Mucosa of descending colon (tissue), 3 donors: ENCODE measurements at regions not wholly inside any gene's neighbourhood (a gene's known extent, or its start where the extent isn't known, plus 50 kb on each side); places are given as distances from the start of the nearest gene placed in this dataset.
"Not testable (repeated sequence)": the region's sequence is repeated elsewhere in the genome, so short reads cannot be mapped to it uniquely, and the experiment has no call there.

Source experiments
- ATAC-seq: fragments of 200-7000 bp; cut with Tn5 transposase; one replicate; pipeline ENCODE4 v1.9.1; 2020; ENCODE audit warnings: mild to moderate bottlenecking, moderate library complexity
- DNase-seq, 3 donors: peaks; one replicate each; pipeline ENCODE4 v3.0.0-alpha.2; 2020
- H3K36me3 ChIP-seq: fragments of 200-600 bp; one replicate; pipeline ENCODE4 v1.8.0; 2021; ENCODE audit warnings: low read depth, mild to moderate bottlenecking
- H3K4me1 ChIP-seq: fragments of 200-600 bp; one replicate; pipeline ENCODE4 v1.8.0; 2021; ENCODE audit warnings: low read depth, mild to moderate bottlenecking
- H3K4me3 ChIP-seq: fragments of 200-600 bp; one replicate; pipeline ENCODE4 v1.8.0; 2021; ENCODE audit warnings: mild to moderate bottlenecking
- H3K9me3 ChIP-seq: fragments of 200-600 bp; one replicate; pipeline ENCODE4 v1.8.0; 2021; ENCODE audit warnings: mild to moderate bottlenecking
- CTCF ChIP-seq: fragments of 200-600 bp; IDR thresholded peaks from one replicate; pipeline ENCODE4 v1.8.0; 2022; ENCODE audit warnings: antibody characterized with exemption, mild to moderate bottlenecking
- intact Hi-C, 2 donors: fragments of 100-400 bp; cut with DNase I in 1 of 2; cut with micrococcal nuclease in 1 of 2; formaldehyde crosslinking; loops; one replicate each; pipeline versions ENCODE4 v1.11.0 to v1.11.1; 2022; cut with DNase I, micrococcal nuclease
- donor health status: DM: no; HTN: no; CAD: no; lungs with moderate emphysema.
- donor health status: DM: no; HTN: no; CAD: no.
- donor health status: DM: no; HTN: yes; CAD: no.

GRCh38 chrX:82695066-82695465 is 813.0 kb upstream of the POU3F4 start:
- ATAC-seq (no peak), DNase-seq (no peak)
- Histone ChIP-seq H3K4me1 (no peaks in the 10 kb centered on the region), H3K4me3 (no peak overlapping the region), H3K36me3 (no peaks in the 10 kb centered on the region), H3K9me3 (no peaks in the 10 kb centered on the region)
- intact Hi-C loops = no loop called here
- no peak for TF ChIP-seq CTCF

- H3K4me1 ChIP-seq = no peaks in the 10 kb centered on the region
- TF ChIP-seq CTCF = no peak
- DNase-seq (no peak), ATAC-seq (no peak)
- H3K36me3 ChIP-seq = no peaks in the 10 kb centered on the region
- H3K9me3 ChIP-seq = no peaks in the 10 kb centered on the region
- H3K4me3 ChIP-seq = no peak overlapping the region
- intact Hi-C loops = no loop called here
These were observed 804.5 kb upstream of the POU3F4 start for GRCh38 chrX:82703551-82703950.

- Histone ChIP-seq H3K9me3 (no peaks in the 10 kb centered on the region), H3K4me1 (no peaks in the 10 kb centered on the region), H3K4me3 (no peak overlapping the region), H3K36me3 (no peaks in the 10 kb centered on the region)
- no peak for TF ChIP-seq CTCF
- DNase-seq = no peak
- ATAC-seq = no peak
- intact Hi-C loops = no loop called here
These were observed 796.6 kb upstream of the POU3F4 start for GRCh38 chrX:82711457-82711856.

- no peak overlapping the region for H3K4me3 ChIP-seq
- H3K9me3 ChIP-seq = no peaks in the 10 kb centered on the region
- ATAC-seq (no peak), DNase-seq (no peak)
- H3K4me1 ChIP-seq = no peaks in the 10 kb centered on the region
- H3K36me3 ChIP-seq = no peaks in the 10 kb centered on the region
- TF ChIP-seq CTCF = no peak
- intact Hi-C loops = no loop called here
These were observed 786.2 kb upstream of the POU3F4 start for GRCh38 chrX:82721891-82722290.

- intact Hi-C loops = no loop called here
- no peak for TF ChIP-seq CTCF
- DNase-seq = no peak
- ATAC-seq = no peak
- H3K9me3 ChIP-seq = no peaks in the 10 kb centered on the region
- H3K36me3 ChIP-seq = no peaks in the 10 kb centered on the region
- no peaks in the 10 kb centered on the region for H3K4me1 ChIP-seq
- H3K4me3 ChIP-seq = no peak overlapping the region
These were observed 784.3 kb upstream of the POU3F4 start for GRCh38 chrX:82723806-82724205.

- H3K4me1 ChIP-seq, H3K4me3 ChIP-seq, DNase-seq, ATAC-seq, H3K36me3 ChIP-seq, intact Hi-C loops, H3K9me3 ChIP-seq: not testable (repeated sequence)
These were observed 780.7 kb upstream of the POU3F4 start for GRCh38 chrX:82727436-82727835.
